ENCODE measurements at regions not wholly inside any gene's neighbourhood (a gene's known extent, or its start where the extent isn't known, plus 50 kb on each side); places are given as distances from the start of the nearest gene placed in this dataset.

DNA sequence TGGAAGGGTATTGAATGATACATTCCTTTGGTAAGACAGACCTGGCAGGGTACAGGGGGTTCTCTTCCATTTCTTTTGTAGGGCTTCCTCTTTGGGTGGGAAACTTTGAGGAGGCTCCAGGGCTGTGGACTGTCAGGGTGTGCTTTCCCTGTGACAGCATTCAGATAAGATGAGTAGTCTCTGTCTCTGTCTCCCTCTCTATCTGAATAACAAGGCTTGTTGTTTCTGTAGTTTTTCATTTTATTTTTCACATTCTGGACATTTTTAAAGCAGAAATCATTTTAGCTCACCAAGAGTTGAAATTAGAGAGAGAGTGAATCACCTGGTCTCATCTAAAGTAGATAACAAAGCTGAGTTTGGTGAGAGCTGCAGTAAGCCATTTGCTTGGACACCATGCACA, 100.8 kb upstream of the TPM1 start:
- Mint-ChIP-seq H3K4me3 (ENCODE audit: unreplicated experiment) (peak overlapping the region; percentile 37), H3K27me3 (ENCODE audit: low read depth, unreplicated experiment) (no peaks in the 10 kb centered on the region), H3K4me1 (ENCODE audit: low read depth, unreplicated experiment) (peaks cover 54% of the 10 kb centered on the region), H3K9me3 (ENCODE audit: unreplicated experiment) (no peaks in the 10 kb centered on the region), H3K27ac (ENCODE audit: unreplicated experiment) (peak overlapping the region; percentile 99), H3K36me3 (ENCODE audit: low read depth, unreplicated experiment) (peaks cover 1% of the 10 kb centered on the region)
- no peaks in the 10 kb centered on the region for H3K27me3 ChIP-seq (ENCODE audit: insufficient read depth, low read length)
- no peaks in the 10 kb centered on the region for H4K20me1 ChIP-seq (ENCODE audit: insufficient read depth, low read length)
- no peak overlapping the region for H3K4me3 ChIP-seq (ENCODE audit: insufficient read depth, low read depth, low read length)
- DNase-seq (ENCODE audit: low read depth) (no peak), FAIRE-seq (no peak)
- H3K4me1 ChIP-seq (ENCODE audit: insufficient read depth, low read length), result peaks cover 26% of the 10 kb centered on the region
- H3K9me3 ChIP-seq (ENCODE audit: insufficient read depth, low read depth, low read length), result no peaks in the 10 kb centered on the region
- H3K9ac ChIP-seq (ENCODE audit: low read length), result peak overlapping the region; percentile 73
- H2AFZ ChIP-seq (ENCODE audit: low read depth, low read length), result no peak overlapping the region
- no peaks in the 10 kb centered on the region for H3K79me2 ChIP-seq (ENCODE audit: insufficient read depth, low read length)
- H3K36me3 ChIP-seq (ENCODE audit: insufficient read depth, low read length), result no peaks in the 10 kb centered on the region
- TF ChIP-seq EZH2 (IDR thresholded peaks at IDR 0.05; ENCODE audit: insufficient read depth, low read length), result no peak
- TF ChIP-seq, protein P1, sequence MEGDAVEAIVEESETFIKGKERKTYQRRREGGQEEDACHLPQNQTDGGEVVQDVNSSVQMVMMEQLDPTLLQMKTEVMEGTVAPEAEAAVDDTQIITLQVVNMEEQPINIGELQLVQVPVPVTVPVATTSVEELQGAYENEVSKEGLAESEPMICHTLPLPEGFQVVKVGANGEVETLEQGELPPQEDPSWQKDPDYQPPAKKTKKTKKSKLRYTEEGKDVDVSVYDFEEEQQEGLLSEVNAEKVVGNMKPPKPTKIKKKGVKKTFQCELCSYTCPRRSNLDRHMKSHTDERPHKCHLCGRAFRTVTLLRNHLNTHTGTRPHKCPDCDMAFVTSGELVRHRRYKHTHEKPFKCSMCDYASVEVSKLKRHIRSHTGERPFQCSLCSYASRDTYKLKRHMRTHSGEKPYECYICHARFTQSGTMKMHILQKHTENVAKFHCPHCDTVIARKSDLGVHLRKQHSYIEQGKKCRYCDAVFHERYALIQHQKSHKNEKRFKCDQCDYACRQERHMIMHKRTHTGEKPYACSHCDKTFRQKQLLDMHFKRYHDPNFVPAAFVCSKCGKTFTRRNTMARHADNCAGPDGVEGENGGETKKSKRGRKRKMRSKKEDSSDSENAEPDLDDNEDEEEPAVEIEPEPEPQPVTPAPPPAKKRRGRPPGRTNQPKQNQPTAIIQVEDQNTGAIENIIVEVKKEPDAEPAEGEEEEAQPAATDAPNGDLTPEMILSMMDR (IDR thresholded peaks at IDR 0.05; ENCODE audit: insufficient read depth, low read depth, low read length), result no peak
- peak overlapping the region; percentile 77 for H3K4me2 ChIP-seq (ENCODE audit: low read length)
- peak overlapping the region; percentile 93 for H3K27ac ChIP-seq (ENCODE audit: low read depth, low read length)

DNA sequence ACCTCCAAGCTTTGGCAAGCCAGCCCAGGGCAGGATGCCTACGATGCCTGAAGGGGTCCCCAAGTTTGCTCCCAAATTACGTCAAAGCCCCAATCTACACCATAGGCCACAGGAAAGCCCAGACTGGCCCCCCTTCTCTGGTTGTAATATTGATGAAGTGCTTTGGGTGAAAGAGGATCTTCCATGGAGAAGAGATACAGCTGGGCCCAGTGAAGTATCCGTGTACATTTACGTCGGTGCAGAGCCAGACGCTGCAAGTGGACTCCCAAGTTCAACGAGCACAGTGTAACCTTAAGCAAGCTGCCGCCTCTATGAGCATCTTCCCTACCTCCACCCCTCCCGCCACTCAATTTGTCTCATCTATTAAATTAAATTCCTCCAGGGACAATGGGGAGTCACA, 100.1 kb upstream of the TPM1 start:
- H3K4me1 ChIP-seq (ENCODE audit: insufficient read depth, low read length), result peaks cover 26% of the 10 kb centered on the region
- no peak overlapping the region for H3K9ac ChIP-seq (ENCODE audit: low read length)
- H3K36me3 ChIP-seq (ENCODE audit: insufficient read depth, low read length), result no peaks in the 10 kb centered on the region
- H3K27ac Mint-ChIP-seq (ENCODE audit: unreplicated experiment), result peak overlapping the region; percentile 99
- no peaks in the 10 kb centered on the region for H3K9me3 Mint-ChIP-seq (ENCODE audit: unreplicated experiment)
- H3K27me3 ChIP-seq (ENCODE audit: insufficient read depth, low read length), result no peaks in the 10 kb centered on the region
- H3K79me2 ChIP-seq (ENCODE audit: insufficient read depth, low read length), result no peaks in the 10 kb centered on the region
- no peaks in the 10 kb centered on the region for H4K20me1 ChIP-seq (ENCODE audit: insufficient read depth, low read length)
- no peaks in the 10 kb centered on the region for H3K9me3 ChIP-seq (ENCODE audit: insufficient read depth, low read depth, low read length)
- DNase-seq (ENCODE audit: low read depth) (no peak), FAIRE-seq (no peak)
- no peak overlapping the region for H3K4me3 Mint-ChIP-seq (ENCODE audit: unreplicated experiment)
- peaks cover 54% of the 10 kb centered on the region for H3K4me1 Mint-ChIP-seq (ENCODE audit: low read depth, unreplicated experiment)
- no peaks in the 10 kb centered on the region for H3K27me3 Mint-ChIP-seq (ENCODE audit: low read depth, unreplicated experiment)
- H3K4me2 ChIP-seq (ENCODE audit: low read length), result no peak overlapping the region
- peaks cover 1% of the 10 kb centered on the region for H3K36me3 Mint-ChIP-seq (ENCODE audit: low read depth, unreplicated experiment)
- no peak overlapping the region for H3K4me3 ChIP-seq (ENCODE audit: insufficient read depth, low read depth, low read length)
- peak overlapping the region; percentile 8 for H3K27ac ChIP-seq (ENCODE audit: low read depth, low read length)
- H2AFZ ChIP-seq (ENCODE audit: low read depth, low read length), result no peak overlapping the region
- TF ChIP-seq EZH2 (IDR thresholded peaks at IDR 0.05; ENCODE audit: insufficient read depth, low read length), result no peak
- TF ChIP-seq, protein P1 (IDR thresholded peaks at IDR 0.05; ENCODE audit: insufficient read depth, low read depth, low read length), result no peak

DNA sequence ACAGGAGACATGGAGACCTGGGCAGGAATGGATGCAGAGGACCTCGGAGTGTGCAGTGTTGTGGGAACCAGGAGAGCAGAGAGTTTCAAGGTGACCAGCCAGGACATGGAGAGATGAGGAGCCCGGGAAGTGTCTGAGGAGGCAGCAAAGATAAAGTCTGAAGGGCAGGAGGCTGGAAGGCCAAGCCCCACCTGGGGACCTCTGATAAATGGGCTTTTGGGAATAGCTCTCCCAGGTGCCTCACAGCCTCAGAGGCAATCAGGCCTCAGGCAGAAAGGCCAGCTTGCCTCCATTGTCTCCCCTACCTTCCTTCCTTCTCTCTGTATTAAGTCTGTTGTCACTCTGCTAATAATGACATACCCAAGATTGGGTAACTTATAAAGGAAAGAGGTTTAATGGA, 97.5 kb upstream of the TPM1 start:
- no peaks in the 10 kb centered on the region for H4K20me1 ChIP-seq (ENCODE audit: insufficient read depth, low read length)
- Mint-ChIP-seq H3K4me3 (ENCODE audit: unreplicated experiment) (no peak overlapping the region), H3K27me3 (ENCODE audit: low read depth, unreplicated experiment) (peaks cover 9% of the 10 kb centered on the region), H3K4me1 (ENCODE audit: low read depth, unreplicated experiment) (peaks cover 43% of the 10 kb centered on the region), H3K36me3 (ENCODE audit: low read depth, unreplicated experiment) (peaks cover 1% of the 10 kb centered on the region), H3K9me3 (ENCODE audit: unreplicated experiment) (peaks cover 10% of the 10 kb centered on the region), H3K27ac (ENCODE audit: unreplicated experiment) (no peak overlapping the region)
- DNase-seq (ENCODE audit: low read depth) (no peak), FAIRE-seq (no peak)
- H3K4me1 ChIP-seq (ENCODE audit: insufficient read depth, low read length), result peaks cover 24% of the 10 kb centered on the region
- H3K9ac ChIP-seq (ENCODE audit: low read length), result no peak overlapping the region
- no peak overlapping the region for H3K27ac ChIP-seq (ENCODE audit: low read depth, low read length)
- H3K4me3 ChIP-seq (ENCODE audit: insufficient read depth, low read depth, low read length), result no peak overlapping the region
- H3K9me3 ChIP-seq (ENCODE audit: insufficient read depth, low read depth, low read length), result no peaks in the 10 kb centered on the region
- TF ChIP-seq EZH2 (IDR thresholded peaks at IDR 0.05; ENCODE audit: insufficient read depth, low read length), result no peak
- TF ChIP-seq, protein P1 (IDR thresholded peaks at IDR 0.05; ENCODE audit: insufficient read depth, low read depth, low read length), result no peak
- H2AFZ ChIP-seq (ENCODE audit: low read depth, low read length), result no peak overlapping the region
- H3K27me3 ChIP-seq (ENCODE audit: insufficient read depth, low read length), result no peaks in the 10 kb centered on the region
- H3K79me2 ChIP-seq (ENCODE audit: insufficient read depth, low read length), result no peaks in the 10 kb centered on the region
- no peaks in the 10 kb centered on the region for H3K36me3 ChIP-seq (ENCODE audit: insufficient read depth, low read length)
- no peak overlapping the region for H3K4me2 ChIP-seq (ENCODE audit: low read length)
